ENCODE measurements at regions not wholly inside any gene's neighbourhood (a gene's known extent, or its start where the extent isn't known, plus 50 kb on each side); places are given as distances from the start of the nearest gene placed in this dataset.
A peak's percentile ranks its signal among the peaks of the same experiment; 100 is the strongest.

- DNase-seq (no peak), ATAC-seq (no peak)
- Histone ChIP-seq H3K9me3 (no peaks in the 10 kb centered on the region), H3K4me3 (no peak overlapping the region), H3K27ac (no peak overlapping the region), H3K27me3 (no peaks in the 10 kb centered on the region), H3K36me3 (no peaks in the 10 kb centered on the region), H3K4me1 (no peaks in the 10 kb centered on the region)
- intact Hi-C loops (cut with DNase I) = no loop called here
- TF ChIP-seq CTCF (IDR thresholded peaks at IDR 0.05) (no peak), POLR2A (IDR thresholded peaks at IDR 0.05) (no peak)
- 46% methylated on average over 2 of the region's 2 CpGs for WGBS (ENCODE audit: insufficient coverage, low coverage, low lambda C conversion rate, missing lambda C conversion rate)
Measured at GRCh38 chr14:88955455-88955854, 131.0 kb downstream of the TTC8 start.

DNA sequence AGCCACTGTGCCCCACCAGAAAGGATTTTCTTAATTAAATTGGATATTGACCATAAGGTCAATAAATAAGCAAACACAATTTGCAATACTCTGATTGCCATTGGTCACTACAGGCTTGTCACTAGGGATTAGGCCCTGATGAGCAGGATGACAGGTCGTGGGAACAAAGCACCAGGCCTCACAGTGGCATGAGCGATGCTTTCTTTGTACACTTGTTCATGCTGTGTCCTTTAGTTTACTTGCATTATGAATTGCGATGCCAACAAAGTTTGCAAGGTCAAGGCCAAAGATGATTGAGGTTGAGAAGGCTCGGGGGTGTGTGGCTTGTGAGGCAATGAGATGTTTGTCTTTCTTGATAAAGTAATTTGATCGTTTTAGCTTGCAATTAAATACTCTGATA lies 136.0 kb downstream of the TTC8 start:
- 56% methylated on average over 5 of the region's 5 CpGs for WGBS (ENCODE audit: insufficient coverage, low coverage, low lambda C conversion rate, missing lambda C conversion rate)

DNA sequence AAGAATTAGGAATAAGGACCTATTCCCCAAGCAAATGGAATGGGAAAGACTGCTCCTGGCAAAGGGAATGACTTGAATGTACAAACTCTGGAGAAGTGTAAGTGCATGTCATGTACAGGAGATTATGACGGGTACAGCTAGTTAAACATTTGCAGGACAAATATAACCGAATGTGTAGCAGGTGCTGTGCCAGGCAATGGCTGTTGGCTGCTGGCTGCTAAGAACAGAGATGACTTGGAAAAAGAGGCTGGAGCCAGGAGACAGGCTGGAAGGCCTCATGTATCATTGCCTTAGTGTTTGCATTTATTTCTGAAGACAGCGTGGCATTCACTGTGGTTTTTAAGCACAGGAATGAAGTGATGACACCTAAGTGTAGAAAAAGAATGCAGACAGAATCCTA lies 136.8 kb downstream of the TTC8 start:
- H3K9me3 ChIP-seq = no peaks in the 10 kb centered on the region
- DNase-seq (no peak), ATAC-seq (peak in 1 of 4 donors; percentile 21)
- 48% methylated on average over 3 of the region's 3 CpGs for WGBS (ENCODE audit: insufficient coverage, low coverage, low lambda C conversion rate, missing lambda C conversion rate)
- no peaks in the 10 kb centered on the region for H3K4me1 ChIP-seq
- no peaks in the 10 kb centered on the region for H3K36me3 ChIP-seq
- intact Hi-C loops (cut with DNase I) = no loop called here
- H3K27ac ChIP-seq = no peak overlapping the region
- H3K27me3 ChIP-seq = no peaks in the 10 kb centered on the region
- TF ChIP-seq CTCF (IDR thresholded peaks at IDR 0.05) = no peak
- no peak for TF ChIP-seq POLR2A (IDR thresholded peaks at IDR 0.05)
- H3K4me3 ChIP-seq = no peak overlapping the region

More for the DNA sequence above, 136.0 kb downstream of the TTC8 start:
- Histone ChIP-seq H3K36me3 (no peaks in the 10 kb centered on the region), H3K4me3 (no peak overlapping the region), H3K4me1 (no peaks in the 10 kb centered on the region), H3K9me3 (no peaks in the 10 kb centered on the region), H3K27me3 (no peaks in the 10 kb centered on the region), H3K27ac (no peak overlapping the region)
- ATAC-seq (no peak), DNase-seq (no peak)
- intact Hi-C loops (cut with DNase I) = no loop called here
- TF ChIP-seq CTCF (IDR thresholded peaks at IDR 0.05) (no peak), POLR2A (IDR thresholded peaks at IDR 0.05) (no peak)

DNA sequence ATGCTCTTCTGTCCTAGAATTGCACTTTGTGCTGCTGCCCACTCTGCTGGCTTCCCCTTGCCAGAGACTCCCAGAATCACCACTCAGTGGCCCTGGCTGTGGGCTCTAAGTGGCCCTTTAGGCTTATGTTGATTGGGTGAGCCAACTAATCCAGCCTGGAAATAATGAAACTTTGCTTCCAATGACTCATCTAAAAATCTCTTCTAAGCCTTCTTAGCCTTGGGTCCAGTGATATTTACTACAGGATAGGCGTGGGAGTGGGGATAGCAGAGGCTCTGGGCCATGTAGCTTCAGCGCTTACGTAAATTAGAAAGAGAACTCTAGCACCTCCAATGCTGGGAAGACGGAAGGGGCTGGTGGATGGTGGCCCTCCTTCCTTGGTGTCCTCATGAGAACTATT lies 137.9 kb downstream of the TTC8 start:
- H3K27me3 ChIP-seq = no peaks in the 10 kb centered on the region
- H3K36me3 ChIP-seq = no peaks in the 10 kb centered on the region
- H3K9me3 ChIP-seq = no peaks in the 10 kb centered on the region
- H3K4me3 ChIP-seq = no peak overlapping the region
- no peak overlapping the region for H3K27ac ChIP-seq
- no peaks in the 10 kb centered on the region for H3K4me1 ChIP-seq
- ATAC-seq (no peak), DNase-seq (no peak)
- no peak for TF ChIP-seq CTCF (IDR thresholded peaks at IDR 0.05)
- no peak for TF ChIP-seq POLR2A (IDR thresholded peaks at IDR 0.05)
- intact Hi-C loops (cut with DNase I) = no loop called here
- 51% methylated on average over 3 of the region's 4 CpGs for WGBS (ENCODE audit: insufficient coverage, low coverage, low lambda C conversion rate, missing lambda C conversion rate)

DNA sequence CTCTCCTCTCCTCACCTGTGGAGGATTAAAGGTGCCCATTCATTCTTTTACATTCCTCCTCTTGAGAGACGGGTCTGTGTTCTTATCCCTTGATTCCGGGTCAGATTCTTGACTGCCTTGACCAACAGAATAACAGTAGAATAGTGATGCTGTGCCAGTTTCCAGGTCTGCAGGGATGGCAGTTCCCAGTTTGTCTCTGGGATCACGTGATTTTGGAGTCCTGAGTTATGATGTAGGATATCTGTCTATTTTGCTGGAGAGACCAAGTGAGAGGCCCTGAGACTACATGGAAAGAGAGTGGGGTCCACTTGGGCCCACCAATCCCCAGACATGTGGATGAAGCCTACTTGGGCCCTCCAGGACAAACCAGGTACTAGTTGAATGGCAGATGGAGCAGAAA lies 142.8 kb downstream of the TTC8 start:
- WGBS (ENCODE audit: insufficient coverage, low coverage, low lambda C conversion rate, missing lambda C conversion rate) = 61% methylated on average over 3 of the region's 3 CpGs
- no peak overlapping the region for H3K4me3 ChIP-seq
- no peaks in the 10 kb centered on the region for H3K36me3 ChIP-seq
- intact Hi-C loops (cut with DNase I) = no loop called here
- no peaks in the 10 kb centered on the region for H3K9me3 ChIP-seq
- H3K4me1 ChIP-seq = no peaks in the 10 kb centered on the region
- TF ChIP-seq POLR2A (IDR thresholded peaks at IDR 0.05) (no peak), CTCF (IDR thresholded peaks at IDR 0.05) (no peak)
- ATAC-seq = no peak
- H3K27ac ChIP-seq = no peak overlapping the region
- H3K27me3 ChIP-seq = no peaks in the 10 kb centered on the region
- no peak for DNase-seq

Measured in right lobe of liver (tissue), 6 donors.